ENCODE measurements at regions not wholly inside any gene's neighbourhood (a gene's known extent, or its start where the extent isn't known, plus 50 kb on each side); places are given as distances from the start of the nearest gene placed in this dataset.

GRCh38 chr21:35697321-35697808 is 363.0 kb downstream of the SETD4 start:
- peak; percentile 53 for DNase-seq

DNA sequence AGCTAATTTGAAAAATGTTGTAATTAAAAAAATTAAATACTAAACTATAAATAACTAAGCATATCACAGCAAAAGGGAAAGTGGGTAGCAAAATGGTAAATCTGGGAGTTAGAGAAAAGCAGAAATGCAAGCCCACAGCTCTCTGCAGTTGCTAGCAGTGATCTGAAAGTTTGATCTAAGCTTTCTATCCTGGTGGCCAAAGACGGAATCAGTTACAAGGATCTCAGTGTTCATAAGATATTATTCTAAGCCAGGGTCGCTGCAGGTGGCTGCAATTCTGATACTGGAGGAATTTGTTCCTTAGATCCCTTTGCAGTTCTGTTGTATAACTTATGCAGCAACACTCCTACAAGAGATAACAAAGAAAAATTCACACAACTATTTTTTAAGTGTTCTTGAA is 363.7 kb downstream of the SETD4 start:
- DNase-seq: no peak

DNA sequence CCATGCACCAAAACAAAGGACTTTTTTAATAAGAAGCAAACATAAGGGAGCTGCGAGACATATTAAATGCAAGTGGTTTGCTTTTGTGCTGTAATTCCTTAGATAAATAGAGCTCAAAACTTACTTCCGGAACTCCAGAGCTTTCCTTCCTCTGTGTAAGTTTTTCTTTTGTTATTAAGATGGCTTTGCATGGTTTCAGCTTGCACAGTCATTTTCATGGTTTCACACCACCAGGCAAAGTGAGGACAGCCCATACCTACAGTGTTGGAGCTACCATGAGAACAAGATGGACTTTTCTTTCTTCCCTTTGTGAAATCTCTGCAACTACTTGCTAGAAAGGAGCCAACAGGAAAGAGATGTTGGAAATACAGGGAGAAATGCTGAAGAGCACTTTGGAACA is 368.0 kb downstream of the SETD4 start:
- DNase-seq: no peak

GRCh38 chr21:35690436-35690835 is 369.9 kb downstream of the SETD4 start:
- DNase-seq: no peak

- DNase-seq: no peak
Observed at GRCh38 chr21:35686156-35686555, 374.2 kb downstream of the SETD4 start.

- no peak for DNase-seq
Observed at GRCh38 chr21:35683664-35684304, 376.5 kb downstream of the SETD4 start.

GRCh38 chr21:35682904-35683549 is 377.3 kb downstream of the SETD4 start:
- DNase-seq: peak; percentile 4

- DNase-seq: no peak
Observed at GRCh38 chr21:35681946-35682345, 378.4 kb downstream of the SETD4 start.

DNA sequence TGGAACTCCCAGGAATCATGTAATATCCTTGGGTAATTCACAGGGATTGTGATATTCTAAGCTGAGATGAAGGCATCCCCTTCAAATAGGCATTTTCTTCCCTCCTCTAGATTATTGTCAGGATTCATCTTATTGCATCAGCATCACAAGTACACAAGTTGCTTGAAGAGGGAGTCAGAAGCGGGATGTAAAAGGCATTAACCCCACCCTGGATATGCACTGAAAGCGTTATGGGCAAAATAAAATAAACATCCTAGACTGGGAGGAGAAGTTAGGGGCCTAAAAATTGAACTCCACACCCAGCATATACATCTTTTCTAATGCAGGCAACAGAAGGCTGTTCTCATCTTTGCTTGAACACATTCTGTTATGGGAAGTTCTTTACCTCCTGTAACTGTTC is 381.2 kb downstream of the SETD4 start:
- DNase-seq: no peak

DNA sequence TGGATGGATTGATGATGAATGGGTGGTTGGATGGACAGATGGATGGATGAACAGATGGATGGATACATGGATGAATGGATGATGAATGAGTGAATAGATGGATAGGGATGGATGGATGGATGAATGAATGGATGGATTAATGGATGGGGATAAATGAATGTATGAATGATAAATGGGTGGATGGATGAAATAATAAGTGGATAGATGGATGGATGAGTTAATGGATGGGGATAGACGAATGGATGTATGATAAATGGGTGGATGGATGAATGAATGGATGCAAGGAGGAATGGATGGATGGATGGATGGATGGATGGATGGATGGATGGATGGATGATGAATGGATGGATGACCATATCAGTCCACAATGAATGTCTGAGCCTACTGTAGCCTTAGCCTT is 381.9 kb downstream of the SETD4 start:
- DNase-seq: no peak

- no peak for DNase-seq
Observed at GRCh38 chr21:35677298-35677841, 383.0 kb downstream of the SETD4 start.

DNA sequence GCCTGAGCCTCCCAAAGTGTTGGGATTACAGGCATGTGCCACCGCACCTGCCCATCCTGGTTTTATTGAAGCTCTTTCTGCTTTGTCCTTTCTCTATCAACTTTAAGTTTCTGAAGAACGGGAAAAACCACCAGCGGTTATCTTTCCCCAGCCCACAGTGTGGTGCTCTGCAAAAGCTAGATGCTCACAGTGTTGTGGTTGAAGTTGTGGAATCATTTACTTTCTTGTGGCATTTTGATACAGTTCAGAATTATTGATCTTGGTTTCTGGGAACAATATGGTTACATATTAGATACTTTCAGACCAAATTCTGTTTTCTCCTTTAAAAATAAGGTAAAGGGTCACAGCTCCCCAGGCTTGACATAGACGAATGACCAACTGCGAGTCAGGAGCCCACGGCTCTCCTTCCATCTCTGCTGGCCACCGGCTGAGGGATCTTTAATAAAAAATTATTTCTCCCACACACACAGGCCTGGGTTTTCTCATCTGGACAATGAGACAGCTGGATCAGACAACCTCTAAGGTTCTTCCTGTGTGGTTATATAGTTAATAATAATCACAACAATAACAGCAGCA is 385.3 kb downstream of the SETD4 start:
- DNase-seq: no peak

DNA sequence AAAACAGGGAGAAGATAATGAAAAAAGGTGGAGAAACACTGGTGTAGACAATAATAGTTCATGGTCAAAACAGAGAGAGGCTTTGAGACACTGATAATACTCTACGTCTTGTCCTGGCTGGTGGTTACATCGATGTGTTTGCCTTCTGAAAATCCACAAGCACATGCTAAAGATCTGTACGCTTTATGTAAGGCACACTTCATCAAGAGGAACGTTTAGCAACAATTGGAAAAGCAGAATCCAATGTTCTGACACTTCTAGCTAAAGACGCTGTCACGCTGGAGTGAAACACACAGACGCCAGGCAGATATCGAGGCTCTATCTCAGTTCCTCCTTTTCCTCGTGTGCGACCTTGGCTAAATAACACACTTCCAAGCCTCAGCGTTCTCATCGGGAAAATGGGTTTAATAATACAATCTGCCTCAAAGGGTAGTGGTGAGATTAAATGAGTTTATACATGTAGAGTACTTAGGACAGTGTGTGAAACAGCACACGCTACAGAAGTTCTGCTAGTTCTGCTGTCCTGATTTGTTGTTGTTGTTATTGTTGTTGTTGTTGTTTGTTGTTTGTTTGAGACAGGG is 386.1 kb downstream of the SETD4 start:
- no peak for DNase-seq

- DNase-seq: no peak
Observed at GRCh38 chr21:35672313-35672712, 388.0 kb downstream of the SETD4 start.

GRCh38 chr21:35664683-35665082 is 395.6 kb downstream of the SETD4 start:
- DNase-seq: no peak

GRCh38 chr21:35663856-35664606 is 396.3 kb downstream of the SETD4 start:
- DNase-seq: no peak

DNA sequence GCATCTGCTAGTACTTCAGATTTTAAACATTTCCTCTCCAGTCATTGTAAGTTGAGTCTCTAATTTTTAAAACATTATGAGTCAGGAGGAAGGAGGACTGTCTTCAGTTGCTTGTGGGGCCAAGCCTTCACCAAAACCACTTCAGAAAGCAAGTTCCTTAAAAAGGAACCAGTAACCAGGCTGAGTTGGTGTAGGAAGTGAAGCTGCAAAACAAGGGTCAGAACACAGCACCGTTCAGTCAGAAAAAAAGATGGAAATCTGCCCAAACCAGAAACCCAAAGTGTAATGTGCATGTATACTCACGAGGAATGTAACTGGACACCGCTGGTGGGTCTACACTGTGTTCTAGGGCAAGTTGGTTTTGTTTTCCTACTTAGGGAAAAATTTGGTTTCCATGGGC is 402.1 kb downstream of the SETD4 start:
- DNase-seq: peak; percentile 9

GRCh38 chr21:35652872-35653271 is 407.5 kb downstream of the SETD4 start:
- DNase-seq: no peak

- no peak for DNase-seq
Observed at GRCh38 chr21:35652196-35652595, 408.1 kb downstream of the SETD4 start.

- DNase-seq: no peak
Observed at GRCh38 chr21:35651196-35651595, 409.1 kb downstream of the SETD4 start.

DNA sequence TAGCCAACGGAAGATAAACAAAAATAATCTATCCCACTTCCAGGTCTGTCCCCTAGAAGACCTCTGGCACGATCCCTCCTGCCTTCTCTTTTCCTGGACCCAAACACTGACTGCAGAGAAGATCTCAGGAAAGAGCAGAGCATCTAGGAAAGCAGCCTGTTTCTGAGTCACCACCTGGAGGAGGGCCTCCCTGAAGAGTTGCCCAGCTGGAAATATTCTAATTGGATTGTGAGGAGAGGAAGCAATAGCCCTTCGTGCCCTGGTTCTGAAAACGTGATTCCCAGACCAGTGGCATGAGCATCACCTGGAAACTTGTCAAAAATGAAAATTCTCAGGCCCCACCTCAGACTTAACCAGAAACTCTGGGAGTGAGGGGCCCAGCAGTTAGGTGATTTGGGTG is 411.1 kb downstream of the SETD4 start:
- no peak for DNase-seq

DNA sequence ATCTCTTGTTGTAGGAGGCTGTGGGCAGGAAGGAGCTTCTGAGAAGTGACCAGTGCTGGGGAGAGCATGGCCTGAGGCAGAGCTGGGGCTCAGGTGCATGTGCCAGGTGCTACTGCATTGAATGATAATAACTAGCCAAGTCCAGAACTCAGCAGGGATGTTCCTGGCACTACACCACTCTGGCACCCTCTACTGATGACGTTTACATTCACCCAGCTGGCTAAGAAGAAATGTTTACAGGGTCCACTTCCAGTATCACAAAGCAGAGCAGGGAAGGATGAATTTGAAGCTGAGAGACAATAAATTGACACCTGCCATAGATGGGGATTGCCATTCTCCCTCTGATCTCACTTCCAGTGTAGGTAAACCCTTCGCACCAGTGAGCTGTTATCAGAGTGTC is 411.8 kb downstream of the SETD4 start:
- no peak for DNase-seq
